ENCODE measurements at regions not wholly inside any gene's neighbourhood (a gene's known extent, or its start where the extent isn't known, plus 50 kb on each side); places are given as distances from the start of the nearest gene placed in this dataset.

GRCh38 chr18:56146565-56146964 lies 491.8 kb downstream of the TXNL1 start:
- Histone ChIP-seq H3K4me3 (ENCODE audit: low read depth in 2 of 2, low read length in 2 of 2) (no peak overlapping the region), H3K27ac (ENCODE audit: low read length) (no peak overlapping the region), H3K27me3 (ENCODE audit: control insufficient read depth, insufficient read depth, low read length) (no peaks in the 10 kb centered on the region), H3K9me3 (ENCODE audit: control insufficient read depth, insufficient read depth, low read depth, low read length) (no peaks in the 10 kb centered on the region), H3K36me3 (ENCODE audit: control insufficient read depth, insufficient read depth, low read length) (no peaks in the 10 kb centered on the region), H3K4me1 (ENCODE audit: control insufficient read depth, insufficient read depth, low read length) (no peaks in the 10 kb centered on the region)
- intact Hi-C loops (cut with micrococcal nuclease; ENCODE audit: unreplicated experiment) = no loop called here
- in situ Hi-C loops (cut with HindIII; ENCODE audit: low pct_unique_long_range_greater_than_20kb, low sequenced_read_pairs) = no loop called here
- ATAC-seq (no peak), DNase-seq (ENCODE audit: low read depth, low spot score) (no peak)
- BruUV-seq (replicated peaks) = no TSS peak
- TF ChIP-seq TCF7L2 (IDR thresholded peaks at IDR 0.05; ENCODE audit: low read depth, low read length) = no peak
- no peak for TF ChIP-seq SIN3A (IDR thresholded peaks at IDR 0.05; ENCODE audit: borderline replicate concordance, insufficient read depth, low read depth, low read length)
- TF ChIP-seq CTCF (IDR thresholded peaks at IDR 0.05) = no peak
- no peak for TF ChIP-seq REST (IDR thresholded peaks at IDR 0.05; ENCODE audit: insufficient read depth in 1 of 2, low read depth in 2 of 2, low read length in 1 of 2)
- TF ChIP-seq POLR2AphosphoS5 (IDR thresholded peaks at IDR 0.05; ENCODE audit: low read depth, low read length) = no peak
- ChIA-PET POLR2A (no interaction called here), CTCF (no interaction called here)

GRCh38 chr18:56142001-56142400 lies 496.4 kb downstream of the TXNL1 start:
- Histone ChIP-seq H3K4me1 (ENCODE audit: control insufficient read depth, insufficient read depth, low read length) (no peaks in the 10 kb centered on the region), H3K9me3 (ENCODE audit: control insufficient read depth, insufficient read depth, low read depth, low read length) (no peaks in the 10 kb centered on the region), H3K36me3 (ENCODE audit: control insufficient read depth, insufficient read depth, low read length) (no peaks in the 10 kb centered on the region), H3K27ac (ENCODE audit: low read length) (no peak overlapping the region), H3K27me3 (ENCODE audit: control insufficient read depth, insufficient read depth, low read length) (no peaks in the 10 kb centered on the region), H3K4me3 (ENCODE audit: low read depth in 2 of 2, low read length in 2 of 2) (no peak overlapping the region)
- ATAC-seq (no peak), DNase-seq (ENCODE audit: low read depth, low spot score) (no peak)
- TF ChIP-seq POLR2AphosphoS5 (IDR thresholded peaks at IDR 0.05; ENCODE audit: low read depth, low read length) (no peak), CTCF (IDR thresholded peaks at IDR 0.05) (no peak), TCF7L2 (IDR thresholded peaks at IDR 0.05; ENCODE audit: low read depth, low read length) (no peak), REST (IDR thresholded peaks at IDR 0.05; ENCODE audit: insufficient read depth in 1 of 2, low read depth in 2 of 2, low read length in 1 of 2) (no peak), SIN3A (IDR thresholded peaks at IDR 0.05; ENCODE audit: borderline replicate concordance, insufficient read depth, low read depth, low read length) (no peak)
- ChIA-PET CTCF (no interaction called here), POLR2A (no interaction called here)
- no TSS peak for BruUV-seq (replicated peaks)
- in situ Hi-C loops (cut with HindIII; ENCODE audit: low pct_unique_long_range_greater_than_20kb, low sequenced_read_pairs) = no loop called here
- intact Hi-C loops (cut with micrococcal nuclease; ENCODE audit: unreplicated experiment) = no loop called here

Measured in Panc1 (cell line).